ENCODE measurements at regions not wholly inside any gene's neighbourhood (a gene's known extent, or its start where the extent isn't known, plus 50 kb on each side); places are given as distances from the start of the nearest gene placed in this dataset.

GRCh38 chr7:110144599-110144998 is 946.3 kb upstream of the LRRN3 start:
- Histone ChIP-seq H3K36me3 (ENCODE audit: control insufficient read depth in 4 of 4, insufficient read depth in 4 of 4, low read length in 4 of 4) (no peaks in the 10 kb centered on the region), H3K4me1 (ENCODE audit: control insufficient read depth in 5 of 5, insufficient read depth in 5 of 5, low read length in 5 of 5) (no peaks in the 10 kb centered on the region), H3K27ac (ENCODE audit: low read depth in 1 of 2, low read length in 1 of 2) (no peak overlapping the region), H3K9ac (ENCODE audit: insufficient read depth in 1 of 2, low read length in 2 of 2) (no peak overlapping the region), H3K27me3 (ENCODE audit: control insufficient read depth in 3 of 3, insufficient read depth in 3 of 3, low read length in 2 of 3) (no peaks in the 10 kb centered on the region), H3K9me3 (ENCODE audit: control insufficient read depth in 4 of 4, insufficient read depth in 3 of 4, low read length in 3 of 4) (peaks cover 0 to 16% (median 3%) of the 10 kb centered on the region in 4 donors), H3K4me3 (no peak overlapping the region)
- no peak for ATAC-seq (ENCODE audit: insufficient read depth, low FRiP score)
- no peak for DNase-seq
- WGBS, 2 donors = 82 to 89% methylated on average over 1 of the region's 1 CpG
- TF ChIP-seq CTCF (IDR thresholded peaks at IDR 0.05; ENCODE audit: control extremely low read depth, extremely low read depth) = no peak

GRCh38 chr7:110148054-110148453 is 942.9 kb upstream of the LRRN3 start:
- TF ChIP-seq CTCF (IDR thresholded peaks at IDR 0.05; ENCODE audit: control extremely low read depth, extremely low read depth) = no peak
- no peak for DNase-seq
- no peaks in the 10 kb centered on the region for H3K4me1 ChIP-seq (ENCODE audit: control insufficient read depth in 5 of 5, insufficient read depth in 5 of 5, low read length in 5 of 5)
- 92 to 95% methylated on average over 6 of the region's 6 CpGs for WGBS, 2 donors
- H3K27ac ChIP-seq (ENCODE audit: low read depth in 1 of 2, low read length in 1 of 2) = no peak overlapping the region
- peaks cover 0 to 16% (median 3%) of the 10 kb centered on the region in 4 donors for H3K9me3 ChIP-seq (ENCODE audit: control insufficient read depth in 4 of 4, insufficient read depth in 3 of 4, low read length in 3 of 4)
- H3K4me3 ChIP-seq = no peak overlapping the region
- no peaks in the 10 kb centered on the region for H3K27me3 ChIP-seq (ENCODE audit: control insufficient read depth in 3 of 3, insufficient read depth in 3 of 3, low read length in 2 of 3)
- H3K9ac ChIP-seq (ENCODE audit: insufficient read depth in 1 of 2, low read length in 2 of 2) = no peak overlapping the region
- ATAC-seq (ENCODE audit: insufficient read depth, low FRiP score) = no peak
- H3K36me3 ChIP-seq (ENCODE audit: control insufficient read depth in 4 of 4, insufficient read depth in 4 of 4, low read length in 4 of 4) = no peaks in the 10 kb centered on the region

GRCh38 chr7:110153222-110153621 is 937.7 kb upstream of the LRRN3 start:
- H3K4me3 ChIP-seq = no peak overlapping the region
- no peaks in the 10 kb centered on the region for H3K36me3 ChIP-seq (ENCODE audit: control insufficient read depth in 4 of 4, insufficient read depth in 4 of 4, low read length in 4 of 4)
- no peaks in the 10 kb centered on the region for H3K4me1 ChIP-seq (ENCODE audit: control insufficient read depth in 5 of 5, insufficient read depth in 5 of 5, low read length in 5 of 5)
- 59 to 66% methylated on average over 3 of the region's 3 CpGs for WGBS, 2 donors
- H3K27ac ChIP-seq (ENCODE audit: low read depth in 1 of 2, low read length in 1 of 2) = no peak overlapping the region
- no peaks in the 10 kb centered on the region for H3K27me3 ChIP-seq (ENCODE audit: control insufficient read depth in 3 of 3, insufficient read depth in 3 of 3, low read length in 2 of 3)
- H3K9me3 ChIP-seq (ENCODE audit: control insufficient read depth in 4 of 4, insufficient read depth in 3 of 4, low read length in 3 of 4) = peaks cover 0 to 13% (median 3%) of the 10 kb centered on the region in 4 donors
- TF ChIP-seq CTCF (IDR thresholded peaks at IDR 0.05; ENCODE audit: control extremely low read depth, extremely low read depth) = no peak
- no peak for DNase-seq
- no peak overlapping the region for H3K9ac ChIP-seq (ENCODE audit: insufficient read depth in 1 of 2, low read length in 2 of 2)
- ATAC-seq (ENCODE audit: insufficient read depth, low FRiP score) = no peak

GRCh38 chr7:110156511-110156910 is 934.4 kb upstream of the LRRN3 start:
- Histone ChIP-seq H3K27me3 (ENCODE audit: control insufficient read depth in 3 of 3, insufficient read depth in 3 of 3, low read length in 2 of 3) (no peaks in the 10 kb centered on the region), H3K9ac (ENCODE audit: insufficient read depth in 1 of 2, low read length in 2 of 2) (no peak overlapping the region), H3K36me3 (ENCODE audit: control insufficient read depth in 4 of 4, insufficient read depth in 4 of 4, low read length in 4 of 4) (no peaks in the 10 kb centered on the region), H3K4me3 (no peak overlapping the region), H3K27ac (ENCODE audit: low read depth in 1 of 2, low read length in 1 of 2) (no peak overlapping the region), H3K9me3 (ENCODE audit: control insufficient read depth in 4 of 4, insufficient read depth in 3 of 4, low read length in 3 of 4) (no peaks in the 10 kb centered on the region), H3K4me1 (ENCODE audit: control insufficient read depth in 5 of 5, insufficient read depth in 5 of 5, low read length in 5 of 5) (no peaks in the 10 kb centered on the region)
- DNase-seq = no peak
- no peak for TF ChIP-seq CTCF (IDR thresholded peaks at IDR 0.05; ENCODE audit: control extremely low read depth, extremely low read depth)
- ATAC-seq (ENCODE audit: insufficient read depth, low FRiP score) = no peak
- 92 to 100% methylated on average over 1 of the region's 1 CpG for WGBS, 2 donors
